HK-2 (cell line): ENCODE measurements at regions not wholly inside any gene's neighbourhood (a gene's known extent, or its start where the extent isn't known, plus 50 kb on each side); places are given as distances from the start of the nearest gene placed in this dataset.
"Not testable (repeated sequence)": the region's sequence is repeated elsewhere in the genome, so short reads cannot be mapped to it uniquely, and the experiment has no call there.

ENCODE experiments used
- DNase-seq: peaks from one replicate; pipeline ENCODE4 v3.0.0-alpha.2; 2018; ENCODE audit not compliant: unreplicated experiment

GRCh38 chr4:107391009-107391629 lies 328.9 kb downstream of the PAPSS1 start:
- no peak for DNase-seq

DNA sequence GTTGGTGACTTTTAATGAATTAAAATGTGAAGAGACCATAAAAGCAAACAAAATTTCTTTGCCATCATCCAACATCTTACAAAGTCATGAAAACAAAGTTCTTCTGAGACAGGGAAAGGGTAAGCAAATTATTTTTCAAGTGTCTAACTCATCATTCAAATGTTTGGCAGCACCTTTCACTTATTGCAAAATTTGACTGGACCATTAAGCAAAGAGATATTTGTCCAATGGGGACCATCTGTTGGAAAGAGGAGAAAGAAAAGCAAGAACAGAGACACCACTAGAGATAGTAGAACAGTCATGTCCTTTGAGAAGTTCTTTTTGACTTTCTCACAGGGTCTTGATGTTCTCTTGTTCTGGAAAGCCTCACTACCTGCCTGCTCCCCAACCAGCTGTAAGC lies 330.1 kb downstream of the PAPSS1 start:
- no peak for DNase-seq

GRCh38 chr4:107388736-107389274 lies 331.2 kb downstream of the PAPSS1 start:
- DNase-seq: no peak

GRCh38 chr4:107380836-107381438 lies 339.1 kb downstream of the PAPSS1 start:
- DNase-seq: no peak

DNA sequence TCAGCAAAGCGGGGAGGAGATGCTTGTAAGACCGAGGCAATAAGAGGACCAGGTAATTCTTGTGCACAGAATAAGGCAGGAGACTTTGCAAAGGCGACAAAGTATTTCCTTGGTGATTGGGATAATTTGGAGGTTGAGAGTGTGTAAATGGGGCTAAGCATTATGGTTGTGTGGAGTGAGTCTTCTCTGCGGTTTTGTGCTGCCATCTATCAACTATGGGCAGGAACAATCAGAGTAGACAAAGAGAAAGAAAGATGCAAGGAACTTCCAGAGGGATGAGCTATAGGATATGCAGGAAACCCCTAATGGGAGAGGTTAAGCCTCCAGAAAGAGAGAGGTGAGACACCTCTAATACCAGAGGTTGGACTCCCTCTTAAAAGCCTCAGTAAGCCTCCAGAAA lies 339.8 kb downstream of the PAPSS1 start:
- DNase-seq: no peak

GRCh38 chr4:107379054-107379869 lies 340.8 kb downstream of the PAPSS1 start:
- no peak for DNase-seq

DNA sequence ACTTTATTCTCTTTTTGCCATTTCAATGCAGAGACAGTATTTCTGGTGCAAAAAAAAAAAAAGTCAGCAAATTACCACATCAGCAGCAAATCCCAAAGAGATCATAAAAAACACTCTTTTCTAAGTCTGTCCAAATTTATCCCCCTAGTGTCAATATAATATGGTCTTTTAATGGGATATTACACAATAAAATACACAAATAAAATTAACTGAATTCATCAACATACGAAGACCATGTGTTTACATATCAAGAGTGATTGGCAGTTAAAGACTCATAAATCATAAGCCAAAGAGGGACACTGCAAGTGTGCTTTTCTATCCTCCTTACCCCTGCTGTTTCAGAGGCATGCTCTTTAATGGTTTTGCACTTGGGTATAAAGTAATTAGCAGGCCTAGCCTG lies 340.2 kb upstream of the DKK2 start:
- DNase-seq: no peak

- no peak for DNase-seq
Observed at GRCh38 chr4:107366900-107367299, 330.8 kb upstream of the DKK2 start.

GRCh38 chr4:107366016-107366735 lies 330.1 kb upstream of the DKK2 start:
- no peak for DNase-seq

GRCh38 chr4:107363125-107363524 lies 327.0 kb upstream of the DKK2 start:
- no peak for DNase-seq

DNA sequence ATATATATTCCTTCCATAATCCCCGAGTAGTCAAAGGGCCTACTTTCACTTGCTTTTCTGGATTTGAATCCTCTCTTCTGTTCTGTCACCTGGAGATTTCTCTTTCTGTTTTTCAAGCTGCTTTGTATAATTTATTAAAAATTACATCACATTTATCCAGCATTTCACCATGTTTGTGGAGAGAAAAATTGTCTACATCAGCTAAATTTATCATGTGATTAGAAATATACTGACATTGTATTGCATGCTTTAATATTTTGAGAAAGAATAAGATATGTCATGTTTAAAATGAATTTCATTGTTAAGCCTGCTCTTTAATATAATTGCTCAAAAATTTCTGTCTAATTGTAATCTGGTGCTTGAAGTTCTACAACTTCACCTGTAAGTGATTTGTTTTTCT lies 323.1 kb upstream of the DKK2 start:
- DNase-seq: no peak

DNA sequence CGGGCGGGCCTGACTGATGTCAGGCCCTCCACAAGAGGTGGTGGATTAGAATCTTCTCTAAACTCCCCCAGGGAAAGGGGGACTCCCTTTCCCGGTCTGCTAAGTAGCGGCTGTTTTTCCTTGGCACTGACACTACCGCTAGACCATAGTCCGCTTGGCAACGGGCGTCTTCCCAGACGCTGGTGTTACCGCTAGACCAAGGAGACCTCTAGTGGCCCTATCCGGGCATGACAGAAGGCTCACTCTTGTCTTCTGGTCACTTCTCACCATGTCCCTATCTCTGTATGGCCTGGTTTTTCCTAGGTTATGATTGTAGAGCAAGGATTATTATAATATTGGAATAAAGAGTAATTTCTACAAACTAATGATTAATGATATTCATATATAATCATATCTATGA lies 318.2 kb upstream of the DKK2 start:
- not testable (repeated sequence) for DNase-seq

- no peak for DNase-seq
Observed at GRCh38 chr4:107351196-107351595, 315.1 kb upstream of the DKK2 start.

DNA sequence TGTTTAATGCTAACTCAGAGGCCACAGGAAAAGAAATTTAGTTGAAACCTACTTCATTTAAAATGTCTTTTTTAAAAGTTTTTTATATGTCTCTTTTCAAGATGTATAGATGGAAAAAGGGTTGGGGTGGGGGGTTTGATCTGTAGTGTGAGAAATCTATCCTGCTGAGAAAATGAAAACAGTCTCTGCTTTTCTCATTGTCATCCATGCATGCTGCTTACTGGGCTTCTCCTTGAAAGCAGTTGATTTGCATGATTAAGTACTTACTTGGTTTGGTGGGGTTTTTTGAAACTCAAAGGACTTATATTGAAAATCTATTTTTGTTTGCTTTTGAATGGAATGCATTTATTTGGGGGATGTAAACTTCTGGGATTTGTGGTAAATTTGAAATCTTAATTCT lies 313.6 kb upstream of the DKK2 start:
- no peak for DNase-seq

GRCh38 chr4:107349266-107349665 lies 313.2 kb upstream of the DKK2 start:
- DNase-seq: peak; percentile 23

DNA sequence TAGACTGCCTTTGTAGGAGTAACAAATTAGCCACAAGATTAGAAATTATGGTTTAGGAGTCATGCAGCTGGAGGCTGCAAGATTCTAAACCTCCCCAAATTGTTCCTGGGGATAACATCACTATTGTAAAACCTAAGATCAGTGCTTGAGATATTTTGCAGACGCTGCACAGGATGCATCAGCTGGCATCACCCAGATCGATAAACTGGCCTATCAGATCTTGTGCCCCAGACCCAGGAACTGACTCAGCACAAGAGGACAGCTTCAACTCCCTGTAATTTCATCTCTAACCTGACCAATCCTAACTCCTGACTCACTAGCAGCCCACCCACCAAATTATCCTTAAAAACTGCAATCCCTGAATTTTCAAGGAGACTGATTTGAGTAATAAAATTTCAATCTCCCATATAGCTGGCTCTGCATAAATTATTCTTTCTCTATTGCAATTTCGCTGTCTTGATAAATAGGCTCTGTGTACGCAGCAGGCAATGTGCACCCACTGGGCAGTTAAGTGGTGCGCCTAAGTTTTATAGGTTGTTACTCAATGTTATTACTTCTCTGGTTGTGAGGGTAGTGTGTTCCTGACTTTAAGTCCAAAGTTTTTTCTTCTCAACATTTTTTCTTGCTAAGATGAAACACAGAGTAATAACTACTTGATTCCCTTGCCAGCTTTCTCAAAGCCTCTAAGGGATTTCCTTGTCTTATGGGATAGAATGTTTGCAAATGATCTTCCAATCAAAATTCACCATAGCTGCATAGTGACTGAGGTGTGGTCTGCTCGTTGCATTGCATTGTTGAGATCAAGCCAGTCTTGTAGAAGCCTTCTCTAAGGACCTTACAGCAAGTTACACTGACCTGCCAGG lies 312.3 kb upstream of the DKK2 start:
- DNase-seq: no peak

GRCh38 chr4:107333518-107333917 lies 297.4 kb upstream of the DKK2 start:
- DNase-seq: no peak

DNA sequence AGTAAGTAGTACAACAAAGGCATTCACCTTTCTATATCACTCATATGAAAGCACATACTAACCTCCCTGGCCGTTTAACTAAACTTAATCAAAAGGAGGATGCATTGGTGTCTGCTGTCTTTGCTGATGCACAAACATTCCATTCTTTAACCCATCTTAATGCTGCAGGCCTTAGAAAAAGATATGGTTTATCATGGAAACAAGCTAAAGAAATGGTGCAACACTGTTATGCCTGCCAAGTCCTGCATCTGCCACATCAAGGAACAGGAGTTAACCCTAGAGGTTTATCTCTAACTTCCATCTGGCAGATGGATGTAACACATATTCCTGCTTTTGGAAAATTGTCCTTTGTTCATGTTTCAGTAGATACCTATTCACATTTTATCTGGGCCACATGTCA lies 296.5 kb upstream of the DKK2 start:
- not testable (repeated sequence) for DNase-seq

GRCh38 chr4:107330916-107331315 lies 294.8 kb upstream of the DKK2 start:
- DNase-seq: no peak

GRCh38 chr4:107319386-107319785 lies 283.3 kb upstream of the DKK2 start:
- DNase-seq: no peak

GRCh38 chr4:107318078-107318477 lies 282.0 kb upstream of the DKK2 start:
- no peak for DNase-seq
